Stimulated activated CD4-positive, alpha-beta T cell treated with anti-CD3 and anti-CD28 coated beads, TNF-alpha, amount 100 ng/mL, for 1 hour (primary cell): ENCODE measurements at regions not wholly inside any gene's neighbourhood (a gene's known extent, or its start where the extent isn't known, plus 50 kb on each side); places are given as distances from the start of the nearest gene placed in this dataset.
"Not testable (repeated sequence)": the region's sequence is repeated elsewhere in the genome, so short reads cannot be mapped to it uniquely, and the experiment has no call there.

Source experiments
- DNase-seq, 3 donors: peaks; one replicate each; pipeline ENCODE4 v3.0.0-alpha.2; 2020; ENCODE audit warnings: low read depth in 3 of 3, low spot score in 1 of 3

DNA sequence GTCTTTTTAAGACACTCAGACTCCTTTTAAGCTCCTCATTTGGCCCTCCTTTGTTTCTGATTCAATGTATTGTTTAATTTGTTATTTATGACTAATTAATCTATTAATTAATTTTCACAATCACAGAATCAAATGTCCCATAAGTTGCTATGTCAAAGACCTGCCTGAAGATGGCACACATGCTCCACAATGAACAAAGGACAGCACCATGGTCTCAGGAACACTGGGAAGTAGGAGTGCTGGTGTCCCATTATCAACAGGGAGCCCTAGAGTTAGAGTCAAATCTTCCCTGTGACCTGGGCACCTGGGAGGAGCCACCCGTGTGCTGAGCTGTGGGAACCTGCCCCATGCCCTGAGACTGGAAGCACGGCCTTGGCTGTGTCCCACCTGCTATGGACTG, 1164.3 kb downstream of the RPIA start:
- DNase-seq: not testable (repeated sequence)

DNA sequence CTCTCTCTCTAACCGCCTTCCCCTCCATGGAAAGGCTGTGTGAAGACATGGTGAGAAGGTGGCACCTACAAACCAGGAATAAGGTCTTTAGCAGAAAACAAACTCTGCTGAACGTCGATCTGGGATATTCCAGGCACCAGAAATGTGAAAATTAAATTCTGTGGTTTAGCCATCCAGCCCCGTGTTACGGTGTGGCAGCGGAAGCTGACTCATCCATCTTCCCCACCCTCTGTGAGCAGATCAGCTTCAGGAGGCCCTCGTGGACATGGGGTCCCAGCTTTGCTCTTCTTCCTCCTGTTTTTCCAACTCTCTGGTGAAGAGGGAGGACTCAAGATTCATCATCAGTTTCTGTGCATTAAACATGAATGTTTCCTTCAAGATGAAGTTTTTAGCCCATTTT, 1164.8 kb downstream of the RPIA start:
- not testable (repeated sequence) for DNase-seq

GRCh38 chr2:89862164-89862563, 1170.7 kb downstream of the RPIA start:
- DNase-seq: not testable (repeated sequence)

GRCh38 chr2:89863209-89863608, 1171.7 kb downstream of the RPIA start:
- DNase-seq: not testable (repeated sequence)

DNA sequence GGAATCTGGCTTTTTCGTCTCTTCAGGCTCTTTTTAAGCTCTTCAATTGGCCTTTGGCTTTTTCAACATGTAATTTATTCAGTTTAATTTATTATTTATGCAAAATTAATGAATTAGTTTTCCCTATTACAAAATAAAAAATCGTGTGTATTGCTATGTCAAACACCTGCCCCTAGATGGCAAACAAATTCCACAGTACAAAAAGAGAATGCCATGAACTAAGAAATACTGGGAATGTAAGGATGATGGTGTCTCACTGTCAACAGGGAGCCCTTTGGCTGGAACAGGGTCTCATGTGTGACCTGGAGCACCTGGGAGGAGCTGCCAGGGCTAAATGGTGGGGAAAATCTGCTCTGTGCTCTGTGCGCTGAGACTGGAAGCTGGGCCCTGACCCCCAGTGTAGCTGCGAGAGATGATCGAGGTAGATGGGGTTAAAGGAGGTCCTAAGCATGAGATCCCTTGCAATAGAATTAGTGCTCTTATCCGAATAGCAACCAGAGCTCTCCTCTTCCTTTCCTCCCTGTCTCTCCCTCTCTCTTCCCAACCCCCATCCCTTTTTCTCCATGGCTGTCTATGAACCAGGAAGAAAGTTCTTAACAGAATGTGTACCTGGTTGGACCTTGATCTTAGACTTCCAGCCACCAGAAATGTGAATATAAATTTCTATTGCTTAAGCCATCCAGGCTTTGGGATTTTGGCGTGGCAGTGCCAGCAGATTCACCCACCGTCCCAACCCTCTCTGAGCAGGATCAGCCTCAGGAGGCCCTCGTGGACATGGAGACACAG, 1183.5 kb downstream of the RPIA start:
- not testable (repeated sequence) for DNase-seq

DNA sequence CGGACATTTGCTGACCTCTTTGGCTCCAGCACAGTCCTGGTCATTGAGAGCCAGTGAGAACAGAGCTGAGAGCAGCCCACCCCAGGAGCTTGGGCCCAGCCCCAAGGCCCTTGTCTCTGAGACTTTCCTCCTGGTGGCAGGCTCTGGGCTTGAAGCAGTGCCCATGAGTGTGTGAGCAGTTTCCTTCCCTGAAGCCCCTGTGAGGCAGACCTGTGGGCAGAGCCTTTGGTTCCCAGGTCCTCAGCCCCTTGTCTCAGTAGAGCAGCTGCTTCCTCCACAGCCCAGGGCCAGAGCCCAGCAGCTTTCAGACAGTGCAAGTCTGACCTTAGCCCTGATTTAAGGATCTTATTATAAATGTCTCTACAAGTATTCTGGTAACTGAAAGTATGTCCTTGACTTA, 1185.0 kb downstream of the RPIA start:
- DNase-seq: not testable (repeated sequence)

DNA sequence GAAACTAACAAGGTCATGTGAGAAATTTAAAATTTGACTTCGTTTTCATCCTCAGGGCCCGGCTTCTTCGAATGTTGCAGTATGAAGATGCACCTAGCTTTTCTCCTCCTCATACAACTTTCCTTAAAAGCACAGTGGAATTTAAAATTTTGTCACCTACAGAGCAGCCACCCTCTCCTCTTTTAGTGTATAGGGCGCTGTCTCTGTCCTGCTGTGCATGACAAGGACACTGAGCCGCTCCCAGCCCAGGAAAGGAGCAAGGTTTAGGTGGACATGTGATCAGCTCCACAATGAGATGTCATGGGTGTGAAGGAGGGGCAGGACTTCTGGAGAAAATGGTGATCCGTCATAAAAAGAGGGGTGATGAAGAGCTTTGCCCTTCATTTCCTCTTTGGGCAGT, 1185.4 kb downstream of the RPIA start:
- not testable (repeated sequence) for DNase-seq

- DNase-seq: not testable (repeated sequence)
Observed at GRCh38 chr2:89882880-89883279, 1191.4 kb downstream of the RPIA start.

- not testable (repeated sequence) for DNase-seq
Observed at GRCh38 chr2:89883624-89884023, 1192.2 kb downstream of the RPIA start.

DNA sequence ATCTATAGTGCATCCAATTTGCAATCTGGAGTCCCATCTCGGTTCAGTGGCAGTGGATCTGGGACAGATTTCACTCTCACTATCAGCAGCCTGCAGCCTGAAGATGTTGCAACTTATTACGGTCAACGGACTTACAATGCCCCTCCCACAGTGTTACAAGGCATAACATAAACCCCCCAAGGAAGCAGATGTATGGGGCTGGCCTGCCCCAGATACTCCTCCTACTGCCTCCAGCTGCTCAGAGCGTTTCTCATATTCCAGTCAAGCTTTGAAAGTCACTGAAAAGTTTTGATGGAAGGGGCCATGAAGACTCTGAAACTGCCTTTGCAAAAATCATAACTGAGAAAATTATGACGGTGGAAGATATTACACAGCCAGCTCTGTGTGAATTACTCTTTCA, 1193.6 kb downstream of the RPIA start:
- DNase-seq: not testable (repeated sequence)

DNA sequence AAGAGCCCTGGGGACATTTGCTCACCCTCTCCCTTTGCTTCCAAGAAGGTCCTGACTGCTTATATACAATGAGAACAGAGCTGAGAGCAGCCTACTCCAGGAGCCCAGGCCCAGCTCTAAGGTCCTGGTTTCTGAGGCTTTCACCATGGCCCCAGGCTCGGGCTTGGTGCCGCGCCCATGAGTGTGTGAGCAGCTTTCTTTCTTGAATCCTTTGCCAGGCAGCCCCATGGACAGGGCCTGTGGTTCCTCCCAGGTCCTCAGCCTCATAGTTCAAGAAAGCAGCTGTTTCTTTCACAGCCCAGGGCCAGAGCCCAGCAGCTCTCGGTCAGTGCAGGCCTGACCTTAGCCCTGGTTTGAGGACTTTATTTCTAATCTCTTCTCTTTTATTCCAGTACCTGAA, 1197.2 kb downstream of the RPIA start:
- not testable (repeated sequence) for DNase-seq

DNA sequence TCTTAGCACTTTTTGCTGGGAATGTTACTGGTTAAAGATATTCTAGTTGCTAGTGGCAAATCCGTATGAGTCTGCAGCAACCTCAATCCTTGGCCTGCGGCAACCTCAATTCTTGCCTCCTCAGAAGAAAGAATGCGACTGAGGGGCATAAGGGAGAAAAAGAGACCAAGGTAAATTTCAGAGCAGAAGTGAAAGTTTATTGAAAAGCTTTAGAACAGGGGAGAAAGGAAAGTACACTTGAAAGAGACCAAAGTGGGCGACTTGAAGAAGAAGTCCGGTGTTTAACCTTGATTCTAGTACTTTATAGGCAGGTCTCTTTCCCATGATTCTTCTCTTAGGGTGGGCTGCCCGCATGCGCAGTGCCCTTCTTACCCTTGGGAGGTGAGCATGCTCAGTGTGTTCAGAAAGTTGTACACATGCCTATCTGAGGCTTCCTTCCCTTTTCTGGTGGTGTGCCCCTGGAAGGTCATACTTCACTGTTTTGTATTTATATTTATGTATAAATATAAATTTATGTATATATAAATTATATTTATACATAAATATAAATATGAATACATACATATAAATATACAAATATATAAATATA, 1198.8 kb downstream of the RPIA start:
- not testable (repeated sequence) for DNase-seq

- not testable (repeated sequence) for DNase-seq
Observed at GRCh38 chr2:89894988-89895387, 1203.5 kb downstream of the RPIA start.

DNA sequence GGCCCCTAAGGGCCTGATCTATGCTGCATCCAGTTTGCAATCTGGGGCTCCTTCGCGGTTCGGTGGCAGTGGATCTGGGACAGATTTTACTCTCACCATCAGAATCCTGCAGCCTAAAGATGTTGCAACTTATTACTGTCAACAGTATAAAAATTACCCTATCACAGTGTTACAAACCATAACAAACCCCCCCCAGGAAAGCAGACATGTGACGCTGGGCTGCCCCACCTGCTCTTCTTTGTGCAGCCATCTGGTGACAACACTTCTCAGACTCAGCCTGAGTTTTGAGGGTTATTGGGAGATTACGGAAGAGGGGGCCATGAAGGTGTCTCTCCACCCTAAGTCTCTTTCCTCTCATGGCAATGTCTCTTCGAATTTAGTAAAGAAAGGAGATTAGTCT, 1204.2 kb downstream of the RPIA start:
- not testable (repeated sequence) for DNase-seq

- not testable (repeated sequence) for DNase-seq
Observed at GRCh38 chr2:89927018-89927417, 1235.5 kb downstream of the RPIA start.

DNA sequence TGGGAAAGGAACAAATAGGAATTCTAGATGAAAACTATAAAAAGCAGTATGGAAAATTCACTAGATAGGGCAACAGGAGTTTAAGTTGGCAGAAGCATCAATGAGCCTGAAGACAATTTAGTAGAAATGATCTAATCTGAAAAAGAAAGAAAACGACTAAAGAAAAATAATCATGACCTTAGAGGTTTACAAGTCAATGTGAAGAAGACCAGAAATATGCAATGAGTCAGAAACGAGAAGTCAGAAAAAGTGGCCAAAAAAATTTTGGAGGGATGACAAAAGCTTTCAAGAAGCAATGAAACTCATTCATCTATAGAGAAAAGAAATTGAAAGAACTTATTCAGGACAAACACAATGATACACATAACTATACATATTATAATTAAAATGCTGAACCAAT, 1244.0 kb downstream of the RPIA start:
- not testable (repeated sequence) for DNase-seq

- DNase-seq: not testable (repeated sequence)
Observed at GRCh38 chr2:89936011-89936410, 1244.5 kb downstream of the RPIA start.

DNA sequence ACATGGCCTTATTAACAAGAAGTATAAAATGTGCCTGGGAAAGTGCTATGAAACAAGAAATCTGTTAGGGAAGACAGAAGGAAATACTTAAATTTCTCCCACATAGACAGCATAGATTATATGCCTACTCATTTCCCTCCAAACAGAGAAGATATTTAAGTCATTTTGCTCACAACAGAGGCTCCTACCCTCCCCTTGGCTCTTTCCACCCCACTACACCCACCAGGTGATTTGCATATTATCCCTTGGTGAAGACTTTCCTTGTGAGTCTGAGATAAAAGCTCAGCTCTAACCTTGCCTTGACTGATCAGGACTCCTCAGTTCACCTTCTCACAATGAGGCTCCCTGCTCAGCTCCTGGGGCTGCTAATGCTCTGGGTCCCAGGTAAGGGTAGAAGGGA, 1245.1 kb downstream of the RPIA start:
- DNase-seq: not testable (repeated sequence)

GRCh38 chr2:89938756-89939155, 1247.3 kb downstream of the RPIA start:
- DNase-seq: not testable (repeated sequence)

DNA sequence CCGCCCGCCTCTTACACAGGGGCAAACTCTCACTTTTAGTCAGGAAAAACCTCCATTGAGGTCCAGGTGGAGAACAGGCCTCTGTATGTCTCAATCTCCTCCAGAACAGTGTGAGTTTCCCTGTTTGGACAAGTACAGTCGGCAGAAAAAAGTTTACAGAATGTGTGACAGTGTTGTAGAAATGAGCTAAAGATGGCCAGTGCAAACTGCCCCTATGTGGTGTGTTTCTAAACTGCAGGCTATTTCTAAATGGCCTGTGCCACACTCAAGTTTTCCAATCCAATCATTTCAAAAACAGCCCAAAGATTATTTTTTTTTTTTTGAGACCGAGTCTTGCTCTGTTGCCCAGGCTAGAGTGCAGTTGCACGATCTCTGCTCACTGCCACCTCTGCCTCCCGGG, 1252.8 kb downstream of the RPIA start:
- DNase-seq: not testable (repeated sequence)

DNA sequence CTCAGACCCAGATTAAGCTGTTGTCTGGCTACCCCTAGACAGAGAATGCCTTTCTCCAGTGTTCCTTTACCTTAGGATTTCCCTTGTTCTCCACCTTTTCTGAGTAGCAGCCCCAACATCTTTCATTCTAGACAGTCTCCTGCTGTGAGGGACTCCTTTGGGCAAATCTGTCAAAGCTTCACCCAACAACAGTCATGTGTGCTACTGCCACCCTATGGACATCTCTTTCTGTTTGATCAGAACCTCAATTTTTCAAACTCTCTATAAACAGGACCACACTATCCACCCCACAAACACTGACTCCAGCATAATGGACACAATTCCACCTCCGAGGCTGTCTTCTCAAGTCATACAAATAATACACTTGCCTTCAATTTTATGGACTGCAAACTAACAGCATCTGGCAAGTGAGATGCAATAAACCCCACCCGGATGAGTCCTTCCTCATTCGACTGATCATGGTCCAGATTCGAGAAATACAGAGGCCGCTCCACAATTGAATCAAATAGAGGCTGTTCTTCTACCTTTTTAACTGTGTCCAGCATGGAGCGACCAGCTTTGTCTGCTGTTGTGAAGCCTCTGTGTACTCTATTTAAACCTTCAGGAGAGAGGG, 1253.6 kb downstream of the RPIA start:
- DNase-seq: not testable (repeated sequence)

- not testable (repeated sequence) for DNase-seq
Observed at GRCh38 chr2:89947208-89947815, 1255.8 kb downstream of the RPIA start.
